ENCODE measurements at regions not wholly inside any gene's neighbourhood (a gene's known extent, or its start where the extent isn't known, plus 50 kb on each side); places are given as distances from the start of the nearest gene placed in this dataset.

- ATAC-seq (ENCODE audit: poor library complexity) (no peak), DNase-seq (no peak)
- H3K9me3 ChIP-seq (ENCODE audit: control insufficient read depth in 1 of 2, insufficient read depth in 1 of 2, low read length in 2 of 2), result peaks cover 0 to 12% of the 10 kb centered on the region in 2 experiments
- ChIA-PET POLR2A (no interaction called here), CTCF (no interaction called here)
- H3K36me3 Mint-ChIP-seq (ENCODE audit: low read depth), result no peaks in the 10 kb centered on the region
- H3K27me3 Mint-ChIP-seq, result no peaks in the 10 kb centered on the region
- peaks cover 5% of the 10 kb centered on the region for H3K9me3 Mint-ChIP-seq
- H3K27me3 ChIP-seq (ENCODE audit: control insufficient read depth in 1 of 2, insufficient read depth in 2 of 2, low read length in 2 of 2), result no peaks in the 10 kb centered on the region
- intact Hi-C loops (cut with DNase I, micrococcal nuclease), result no loop called here
- no peak overlapping the region for H3K27ac ChIP-seq (ENCODE audit: low read depth in 1 of 2, low read length in 2 of 2)
- H3K4me3 ChIP-seq (ENCODE audit: low read length), result no peak overlapping the region
- H3K4me3 Mint-ChIP-seq, result no peak overlapping the region
- TF ChIP-seq, protein P1, sequence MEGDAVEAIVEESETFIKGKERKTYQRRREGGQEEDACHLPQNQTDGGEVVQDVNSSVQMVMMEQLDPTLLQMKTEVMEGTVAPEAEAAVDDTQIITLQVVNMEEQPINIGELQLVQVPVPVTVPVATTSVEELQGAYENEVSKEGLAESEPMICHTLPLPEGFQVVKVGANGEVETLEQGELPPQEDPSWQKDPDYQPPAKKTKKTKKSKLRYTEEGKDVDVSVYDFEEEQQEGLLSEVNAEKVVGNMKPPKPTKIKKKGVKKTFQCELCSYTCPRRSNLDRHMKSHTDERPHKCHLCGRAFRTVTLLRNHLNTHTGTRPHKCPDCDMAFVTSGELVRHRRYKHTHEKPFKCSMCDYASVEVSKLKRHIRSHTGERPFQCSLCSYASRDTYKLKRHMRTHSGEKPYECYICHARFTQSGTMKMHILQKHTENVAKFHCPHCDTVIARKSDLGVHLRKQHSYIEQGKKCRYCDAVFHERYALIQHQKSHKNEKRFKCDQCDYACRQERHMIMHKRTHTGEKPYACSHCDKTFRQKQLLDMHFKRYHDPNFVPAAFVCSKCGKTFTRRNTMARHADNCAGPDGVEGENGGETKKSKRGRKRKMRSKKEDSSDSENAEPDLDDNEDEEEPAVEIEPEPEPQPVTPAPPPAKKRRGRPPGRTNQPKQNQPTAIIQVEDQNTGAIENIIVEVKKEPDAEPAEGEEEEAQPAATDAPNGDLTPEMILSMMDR (IDR thresholded peaks at IDR 0.05), result no peak
- H3K27ac Mint-ChIP-seq, result no peak overlapping the region
- H3K36me3 ChIP-seq (ENCODE audit: insufficient read depth, low read length), result no peaks in the 10 kb centered on the region
- no peaks in the 10 kb centered on the region for H3K4me1 ChIP-seq (ENCODE audit: insufficient read depth, low read length)
- no peaks in the 10 kb centered on the region for H3K4me1 Mint-ChIP-seq (ENCODE audit: low read depth)
Measured at GRCh38 chrX:8319359-8319758, 145.3 kb upstream of the VCX3B start.

GRCh38 chrX:8323356-8323755 lies 141.3 kb upstream of the VCX3B start:
- no peak overlapping the region for H3K27ac Mint-ChIP-seq
- POLR2A ChIA-PET, result no interaction called here
- intact Hi-C loops (cut with DNase I, micrococcal nuclease), result no loop called here

DNA sequence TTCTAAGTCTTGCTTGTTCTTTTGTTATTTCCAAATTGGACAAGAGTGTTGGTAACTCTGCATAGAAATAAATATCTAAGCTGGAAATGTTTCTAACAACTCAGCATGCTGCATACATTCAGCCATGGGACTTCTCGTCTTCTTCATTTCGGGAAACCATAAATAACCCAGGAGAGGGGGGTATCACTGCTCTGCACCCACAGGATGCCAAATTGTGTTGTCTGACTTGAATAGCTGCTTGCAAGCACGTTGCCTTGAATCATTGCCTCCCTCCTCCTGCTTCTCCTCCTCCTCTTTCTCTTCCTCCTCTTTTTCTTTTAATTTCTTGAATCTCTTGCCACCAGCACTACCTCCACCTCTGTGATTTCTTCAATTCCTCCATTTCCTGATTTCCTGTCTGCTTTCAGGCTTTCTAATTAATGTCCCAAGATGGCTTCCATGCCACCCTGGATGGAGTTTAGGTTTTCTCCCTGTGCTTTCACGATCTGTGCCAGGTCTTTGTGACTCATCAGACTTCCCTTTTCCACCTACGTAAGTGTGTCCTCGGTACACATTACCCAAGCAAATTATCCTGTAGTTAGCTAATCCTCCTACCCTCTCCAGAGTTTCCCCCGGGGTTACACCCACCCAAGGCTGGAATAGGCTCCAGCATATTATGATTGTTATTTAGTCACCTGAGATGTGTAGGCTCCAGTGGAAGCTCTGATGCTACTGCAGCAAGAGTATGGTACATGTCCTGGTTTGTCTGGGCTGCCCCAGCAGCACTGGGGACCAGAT lies 122.6 kb upstream of the VCX3B start:
- ChIA-PET CTCF (no interaction called here), POLR2A (no interaction called here)
- Mint-ChIP-seq H3K27ac (no peak overlapping the region), H3K4me1 (ENCODE audit: low read depth) (no peaks in the 10 kb centered on the region), H3K27me3 (no peaks in the 10 kb centered on the region), H3K36me3 (ENCODE audit: low read depth) (no peaks in the 10 kb centered on the region), H3K9me3 (no peaks in the 10 kb centered on the region), H3K4me3 (no peak overlapping the region)
- Histone ChIP-seq H3K27ac (ENCODE audit: low read depth in 1 of 2, low read length in 2 of 2) (no peak overlapping the region), H3K9me3 (ENCODE audit: control insufficient read depth in 1 of 2, insufficient read depth in 1 of 2, low read length in 2 of 2) (peaks cover 0 to 10% of the 10 kb centered on the region in 2 experiments), H3K4me3 (ENCODE audit: low read length) (no peak overlapping the region), H3K4me1 (ENCODE audit: insufficient read depth, low read length) (no peaks in the 10 kb centered on the region), H3K36me3 (ENCODE audit: insufficient read depth, low read length) (no peaks in the 10 kb centered on the region), H3K27me3 (ENCODE audit: control insufficient read depth in 1 of 2, insufficient read depth in 2 of 2, low read length in 2 of 2) (no peaks in the 10 kb centered on the region)
- TF ChIP-seq, protein P1 (IDR thresholded peaks at IDR 0.05), result no peak
- DNase-seq (no peak), ATAC-seq (ENCODE audit: poor library complexity) (no peak)
- intact Hi-C loops (cut with DNase I, micrococcal nuclease), result no loop called here

More at GRCh38 chrX:8323356-8323755, 141.3 kb upstream of the VCX3B start:
- ATAC-seq (ENCODE audit: poor library complexity) (no peak), DNase-seq (no peak)
- Mint-ChIP-seq H3K4me1 (ENCODE audit: low read depth) (no peaks in the 10 kb centered on the region), H3K9me3 (peaks cover 5% of the 10 kb centered on the region), H3K36me3 (ENCODE audit: low read depth) (no peaks in the 10 kb centered on the region), H3K27me3 (no peaks in the 10 kb centered on the region), H3K4me3 (no peak overlapping the region)
- H3K4me1 ChIP-seq (ENCODE audit: insufficient read depth, low read length), result no peaks in the 10 kb centered on the region
- H3K27ac ChIP-seq (ENCODE audit: low read depth in 1 of 2, low read length in 2 of 2), result no peak overlapping the region
- TF ChIP-seq, protein P1 (IDR thresholded peaks at IDR 0.05), result no peak
- peaks cover 3 to 7% of the 10 kb centered on the region in 2 experiments for H3K9me3 ChIP-seq (ENCODE audit: control insufficient read depth in 1 of 2, insufficient read depth in 1 of 2, low read length in 2 of 2)
- CTCF ChIA-PET, result no interaction called here
- H3K4me3 ChIP-seq (ENCODE audit: low read length), result no peak overlapping the region
- no peaks in the 10 kb centered on the region for H3K27me3 ChIP-seq (ENCODE audit: control insufficient read depth in 1 of 2, insufficient read depth in 2 of 2, low read length in 2 of 2)
- no peaks in the 10 kb centered on the region for H3K36me3 ChIP-seq (ENCODE audit: insufficient read depth, low read length)
